ENCODE measurements at regions not wholly inside any gene's neighbourhood (a gene's known extent, or its start where the extent isn't known, plus 50 kb on each side); places are given as distances from the start of the nearest gene placed in this dataset.

- no peak overlapping the region for H3K4me3 ChIP-seq (ENCODE audit: low read depth, low read length)
Observed at GRCh38 chr7:67821116-67821515, 824.5 kb downstream of the TYW1 start.

GRCh38 chr7:67823345-67823744, 826.7 kb downstream of the TYW1 start:
- TF ChIP-seq CTCF (IDR thresholded peaks at IDR 0.05; ENCODE audit: insufficient read depth, low read depth, low read length, missing control alignments): no peak
- no peak overlapping the region for H3K4me3 ChIP-seq (ENCODE audit: low read depth, low read length)
- no peak for DNase-seq (ENCODE audit: low read depth)

More at GRCh38 chr7:67821116-67821515, 824.5 kb downstream of the TYW1 start:
- TF ChIP-seq CTCF (IDR thresholded peaks at IDR 0.05; ENCODE audit: insufficient read depth, low read depth, low read length, missing control alignments): no peak
- no peak for DNase-seq (ENCODE audit: low read depth)

- TF ChIP-seq CTCF (IDR thresholded peaks at IDR 0.05; ENCODE audit: insufficient read depth, low read depth, low read length, missing control alignments): no peak
- DNase-seq (ENCODE audit: low read depth): no peak
- H3K4me3 ChIP-seq (ENCODE audit: low read depth, low read length): no peak overlapping the region
Observed at GRCh38 chr7:67825356-67825755, 828.7 kb downstream of the TYW1 start.

GRCh38 chr7:67841896-67842295, 845.3 kb downstream of the TYW1 start:
- no peak overlapping the region for H3K4me3 ChIP-seq (ENCODE audit: low read depth, low read length)
- TF ChIP-seq CTCF (IDR thresholded peaks at IDR 0.05; ENCODE audit: insufficient read depth, low read depth, low read length, missing control alignments): no peak
- DNase-seq (ENCODE audit: low read depth): no peak

- no peak overlapping the region for H3K4me3 ChIP-seq (ENCODE audit: low read depth, low read length)
- no peak for DNase-seq (ENCODE audit: low read depth)
- no peak for TF ChIP-seq CTCF (IDR thresholded peaks at IDR 0.05; ENCODE audit: insufficient read depth, low read depth, low read length, missing control alignments)
Observed at GRCh38 chr7:67842571-67842970, 845.9 kb downstream of the TYW1 start.

GRCh38 chr7:67843001-67843565, 846.5 kb downstream of the TYW1 start:
- TF ChIP-seq CTCF (IDR thresholded peaks at IDR 0.05; ENCODE audit: insufficient read depth, low read depth, low read length, missing control alignments): no peak
- H3K4me3 ChIP-seq (ENCODE audit: low read depth, low read length): no peak overlapping the region
- DNase-seq (ENCODE audit: low read depth): no peak

GRCh38 chr7:67843615-67844014, 847.0 kb downstream of the TYW1 start:
- DNase-seq (ENCODE audit: low read depth): no peak
- no peak for TF ChIP-seq CTCF (IDR thresholded peaks at IDR 0.05; ENCODE audit: insufficient read depth, low read depth, low read length, missing control alignments)
- H3K4me3 ChIP-seq (ENCODE audit: low read depth, low read length): no peak overlapping the region

Data from GM12865 (cell line).